Inflammatory macrophage treated with lipopolysaccharide for 4 hours (primary cell): ENCODE measurements at regions not wholly inside any gene's neighbourhood (a gene's known extent, or its start where the extent isn't known, plus 50 kb on each side); places are given as distances from the start of the nearest gene placed in this dataset.
"Not testable (repeated sequence)": the region's sequence is repeated elsewhere in the genome, so short reads cannot be mapped to it uniquely, and the experiment has no call there.

Source experiments
- DNase-seq: peaks from one replicate; pipeline ENCODE4 v3.0.0-alpha.2; 2020

GRCh38 chr1:118563981-118564951 is 379.2 kb upstream of the SPAG17 start:
- peak; percentile 15 for DNase-seq

DNA sequence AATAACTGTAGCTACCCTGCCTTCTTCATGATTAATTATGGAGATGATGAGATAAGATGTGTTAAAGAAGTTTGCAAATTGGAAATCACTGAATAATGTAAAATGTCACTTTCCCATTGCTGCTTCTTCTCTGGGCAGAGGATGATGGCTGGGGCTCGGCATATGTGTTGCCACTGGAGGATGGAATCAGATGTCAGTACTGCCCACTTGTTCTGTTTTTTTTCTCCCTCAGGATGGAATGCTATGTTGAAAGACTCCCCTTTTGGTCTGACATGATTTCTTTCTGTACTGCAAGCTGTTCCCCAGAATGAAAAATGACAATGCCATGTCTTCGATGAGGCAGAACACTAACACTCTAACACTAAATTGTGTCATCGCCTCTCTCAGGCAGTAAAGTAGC is 373.9 kb upstream of the SPAG17 start:
- no peak for DNase-seq

GRCh38 chr1:118556936-118557335 is 371.9 kb upstream of the SPAG17 start:
- DNase-seq: no peak

DNA sequence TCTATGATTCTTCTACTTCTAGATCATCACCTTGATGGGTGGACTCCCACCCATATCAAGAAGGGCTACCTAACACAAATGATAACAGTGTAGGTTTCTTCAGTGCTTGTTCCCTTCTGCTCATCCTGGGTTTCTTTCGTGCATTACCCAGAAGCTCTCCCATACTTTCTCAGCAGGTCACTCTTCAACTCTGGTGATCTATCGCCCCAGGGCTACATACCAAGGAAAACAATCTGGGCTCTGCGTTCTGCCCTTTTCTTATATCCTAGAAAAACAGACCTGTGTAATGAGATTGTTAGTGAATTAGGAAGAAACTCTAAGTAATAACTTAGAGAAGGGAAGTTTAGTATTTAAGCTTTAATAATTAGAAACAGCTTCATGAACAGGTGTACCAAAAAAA is 370.6 kb upstream of the SPAG17 start:
- DNase-seq: no peak

DNA sequence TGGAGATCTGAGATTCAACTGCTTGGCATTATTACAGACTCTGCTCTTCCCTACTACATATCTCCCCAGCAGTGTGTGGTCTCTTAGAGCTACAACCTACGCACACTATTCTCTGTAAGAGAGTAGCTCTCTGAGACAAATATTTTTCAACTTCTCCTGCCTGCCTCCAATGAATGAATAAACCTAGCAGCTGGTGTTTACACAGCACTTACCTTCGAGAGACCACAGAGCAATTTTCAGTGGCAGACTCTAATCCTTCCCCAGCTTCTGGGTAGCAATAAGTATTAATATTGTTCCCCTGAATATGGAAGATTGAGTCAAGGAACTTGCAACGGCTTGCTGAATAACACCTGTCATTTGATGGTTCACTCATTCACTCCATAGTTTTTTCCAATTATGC is 350.9 kb upstream of the SPAG17 start:
- no peak for DNase-seq

DNA sequence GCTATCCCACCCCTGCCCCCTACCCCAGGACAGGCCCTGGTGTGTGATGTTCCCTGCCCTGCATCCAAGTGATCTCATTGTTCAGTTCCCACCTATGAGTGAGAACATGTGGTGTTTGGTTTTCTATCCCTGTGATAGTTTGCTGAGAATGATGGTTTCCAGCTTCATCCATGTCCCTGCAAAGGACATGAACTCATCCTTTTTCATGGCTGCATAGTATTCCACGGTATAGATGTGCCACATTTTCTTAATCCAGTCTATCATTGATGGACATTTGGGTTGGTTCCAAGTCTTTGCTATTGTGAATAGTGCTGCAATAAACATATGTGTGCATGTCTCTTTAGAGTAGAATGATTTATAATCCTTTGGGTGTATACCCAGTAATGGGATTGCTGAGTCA is 326.9 kb upstream of the SPAG17 start:
- not testable (repeated sequence) for DNase-seq

DNA sequence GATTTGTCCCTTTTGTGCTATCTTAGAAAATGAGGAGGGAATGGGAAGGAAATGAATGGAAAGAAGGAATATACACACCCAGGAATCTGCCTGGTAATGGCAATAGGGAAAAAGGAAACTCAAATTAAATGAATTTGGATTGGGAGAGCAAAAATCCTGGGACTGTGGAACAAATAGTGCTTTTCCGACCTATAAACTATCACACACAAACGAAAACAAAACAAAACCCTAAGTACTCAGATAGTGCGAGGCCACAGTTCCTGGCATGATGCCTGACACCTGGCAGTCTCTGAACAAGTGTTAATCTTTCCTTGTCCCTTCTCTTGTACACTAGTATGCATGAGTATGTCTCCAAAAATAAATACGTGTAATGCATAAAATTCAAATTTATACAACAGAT is 319.8 kb upstream of the SPAG17 start:
- no peak for DNase-seq

- no peak for DNase-seq
These were observed 319.2 kb upstream of the SPAG17 start for GRCh38 chr1:118504221-118504644.

- DNase-seq: no peak
These were observed 318.7 kb upstream of the SPAG17 start for GRCh38 chr1:118503752-118504151.

GRCh38 chr1:118494998-118495397 is 310.0 kb upstream of the SPAG17 start:
- DNase-seq: no peak

- DNase-seq: no peak
These were observed 303.8 kb upstream of the SPAG17 start for GRCh38 chr1:118488787-118489186.

DNA sequence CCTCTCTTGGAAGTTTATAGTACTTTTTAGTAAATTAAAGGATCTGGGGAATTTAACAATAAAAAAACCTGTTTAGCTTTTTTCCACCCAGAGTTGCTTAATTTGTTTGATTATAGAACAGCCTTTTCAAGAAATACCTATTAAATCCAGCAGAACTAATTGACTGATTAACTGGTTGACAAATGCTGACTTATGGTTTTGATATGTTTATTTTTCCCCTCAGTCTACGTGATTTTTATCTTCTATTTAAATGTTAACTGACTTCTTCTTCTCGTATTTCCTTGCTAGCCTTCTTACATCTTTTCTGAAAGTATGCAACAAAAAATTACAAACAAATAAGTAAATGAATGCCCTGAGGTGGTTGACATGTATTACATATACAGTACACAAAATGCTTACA is 302.9 kb upstream of the SPAG17 start:
- no peak for DNase-seq

DNA sequence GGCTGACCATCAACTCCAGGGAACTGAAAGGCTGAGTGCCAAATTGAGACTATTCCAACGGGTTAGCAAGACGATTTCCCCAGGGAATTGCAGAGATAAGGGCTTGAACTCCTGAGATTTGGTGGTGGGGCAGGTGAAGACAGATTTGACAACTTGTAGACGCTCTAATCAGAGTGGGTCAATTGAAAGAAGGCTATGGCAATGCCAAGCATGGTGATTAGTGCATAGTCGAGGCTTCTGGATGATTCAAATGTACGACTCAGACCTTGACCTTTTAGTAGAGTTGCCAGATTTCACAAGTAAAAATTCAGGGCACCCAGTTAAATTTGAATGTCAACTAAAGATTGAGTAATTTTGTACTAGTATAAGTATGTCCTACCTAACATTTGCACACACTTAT is 302.1 kb upstream of the SPAG17 start:
- no peak for DNase-seq

DNA sequence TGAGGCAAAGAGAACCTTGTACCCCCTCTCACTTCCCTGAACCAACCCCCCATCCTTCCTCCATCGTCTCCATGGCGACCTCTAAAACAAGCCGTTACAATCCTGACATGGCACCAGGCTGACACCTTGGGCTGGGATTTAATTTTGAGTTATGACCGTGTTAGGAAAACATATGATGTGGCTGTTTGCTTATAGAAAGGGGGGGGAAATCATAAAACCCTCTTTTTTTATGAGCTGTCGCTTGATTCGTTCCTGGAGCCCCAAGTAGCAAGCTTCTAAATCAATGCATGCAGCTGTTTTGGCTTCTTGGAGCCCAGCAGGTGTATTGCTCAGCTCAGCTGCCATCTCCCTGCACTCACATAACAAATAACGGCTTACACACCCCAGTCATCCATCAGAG is 301.2 kb upstream of the SPAG17 start:
- no peak for DNase-seq

GRCh38 chr1:118485757-118486156 is 300.7 kb upstream of the SPAG17 start:
- no peak for DNase-seq

DNA sequence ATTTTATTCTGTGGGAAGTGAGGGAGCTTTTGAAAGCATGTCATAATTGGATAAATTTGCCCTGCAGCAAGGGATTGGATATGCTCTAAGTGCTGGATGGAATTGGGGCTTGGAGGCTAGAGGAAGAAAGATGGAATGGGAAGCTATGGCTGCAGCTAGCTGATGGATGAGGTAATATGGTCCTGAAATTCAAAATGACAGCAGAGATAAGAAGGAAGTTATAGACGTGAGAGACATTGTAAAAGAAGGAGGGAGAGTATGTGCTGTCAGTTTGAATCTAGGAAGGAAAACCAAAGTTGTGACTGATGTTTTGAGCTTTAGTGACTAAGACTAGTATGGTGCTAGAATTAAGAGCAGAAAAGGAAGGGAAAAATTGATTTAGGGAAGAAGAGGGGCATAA is 299.9 kb upstream of the SPAG17 start:
- DNase-seq: no peak

DNA sequence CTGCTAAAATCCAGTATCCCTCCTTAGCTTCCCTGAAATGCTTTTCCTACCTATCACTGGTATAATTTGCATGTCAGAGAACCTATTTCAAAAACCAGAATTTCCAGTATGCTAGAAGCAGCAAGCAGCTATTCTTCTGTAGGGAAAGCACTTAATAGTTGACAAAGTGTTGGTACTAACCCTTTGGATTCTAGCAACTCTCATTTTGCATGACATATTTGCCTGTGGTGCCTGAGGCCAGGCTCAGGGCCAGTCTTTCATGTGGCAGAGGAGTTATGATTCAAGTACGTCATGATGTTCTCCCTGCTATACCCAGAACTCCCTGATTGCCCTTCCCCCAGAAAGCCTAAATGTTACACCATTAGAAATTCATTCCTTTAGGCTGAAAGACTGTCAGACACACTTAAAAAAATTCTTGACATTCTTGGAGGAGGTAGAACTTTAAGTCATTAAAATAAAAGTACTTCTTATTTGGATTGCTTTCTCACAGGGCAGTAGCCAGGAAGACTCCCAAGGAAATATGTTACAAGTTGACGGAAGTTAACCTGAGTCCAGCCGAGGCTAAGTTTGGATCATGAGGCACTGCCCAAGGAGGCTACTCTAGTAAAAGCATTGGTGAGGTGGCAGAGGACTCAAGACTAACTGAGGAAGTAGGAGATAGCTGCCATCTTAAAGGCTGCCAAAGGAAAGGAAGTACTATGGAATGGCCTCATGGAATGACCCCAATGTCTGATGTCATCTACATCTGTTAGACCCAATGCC is 298.4 kb upstream of the SPAG17 start:
- no peak for DNase-seq

- DNase-seq: no peak
These were observed 296.1 kb upstream of the SPAG17 start for GRCh38 chr1:118481126-118481525.

DNA sequence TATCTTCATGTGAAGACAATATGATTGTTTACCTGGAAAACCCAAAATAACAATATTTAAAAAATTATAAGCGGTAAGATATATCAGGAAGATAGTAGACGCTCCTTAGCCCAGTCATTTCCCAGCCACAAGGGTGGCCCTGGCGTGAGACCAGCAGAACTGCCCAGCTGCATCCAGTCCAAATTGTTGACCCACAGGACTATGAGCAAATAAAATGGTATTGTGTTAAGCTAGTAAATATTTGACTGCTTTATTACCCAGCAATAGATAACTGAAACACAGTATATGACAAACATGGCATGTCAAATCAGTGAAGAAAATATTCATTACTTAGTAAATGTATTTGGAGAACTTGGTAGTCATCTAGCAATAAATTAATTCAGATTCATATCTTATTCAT is 294.3 kb upstream of the SPAG17 start:
- DNase-seq: no peak

DNA sequence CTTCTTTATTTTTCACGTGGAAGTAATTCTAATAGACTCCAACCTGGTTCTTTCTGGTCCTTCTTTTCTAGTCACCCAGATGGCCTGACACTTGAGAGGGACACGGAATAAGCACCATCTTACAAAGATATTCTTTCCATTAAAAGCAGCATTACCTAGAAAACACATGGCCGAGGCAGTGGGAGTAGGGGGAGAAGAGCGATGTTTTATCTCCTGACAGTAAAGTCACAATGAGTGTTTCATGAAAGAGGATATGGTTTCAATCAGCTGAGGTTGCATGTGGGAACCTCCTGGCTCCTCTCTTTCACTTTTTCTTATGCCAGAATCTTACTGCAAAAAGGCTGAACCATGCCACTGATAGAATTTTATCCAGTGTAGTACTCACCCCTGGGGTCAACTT is 288.8 kb upstream of the SPAG17 start:
- no peak for DNase-seq

GRCh38 chr1:118464460-118464859 is 279.4 kb upstream of the SPAG17 start:
- DNase-seq: not testable (repeated sequence)

- no peak for DNase-seq
These were observed 276.1 kb upstream of the SPAG17 start for GRCh38 chr1:118461154-118461553.

DNA sequence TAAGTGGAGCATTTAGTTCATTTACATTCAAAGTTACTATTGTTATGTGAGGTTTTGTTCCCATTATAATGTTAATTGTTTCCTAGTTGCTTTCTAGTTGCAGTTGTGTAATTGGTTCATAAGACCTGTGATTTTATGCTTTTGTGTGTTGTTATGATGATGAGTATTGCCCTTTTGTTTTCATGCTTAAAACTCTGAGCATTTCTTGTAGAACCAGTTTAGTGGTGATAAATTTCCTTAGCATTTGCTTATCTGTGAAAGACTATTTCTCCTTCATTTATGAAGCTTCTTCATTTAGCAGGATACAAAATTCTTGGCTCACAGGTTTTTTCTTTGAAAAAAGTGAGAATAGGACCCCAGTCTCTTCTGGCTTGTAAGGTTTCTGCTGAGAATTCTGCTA is 274.8 kb upstream of the SPAG17 start:
- no peak for DNase-seq

DNA sequence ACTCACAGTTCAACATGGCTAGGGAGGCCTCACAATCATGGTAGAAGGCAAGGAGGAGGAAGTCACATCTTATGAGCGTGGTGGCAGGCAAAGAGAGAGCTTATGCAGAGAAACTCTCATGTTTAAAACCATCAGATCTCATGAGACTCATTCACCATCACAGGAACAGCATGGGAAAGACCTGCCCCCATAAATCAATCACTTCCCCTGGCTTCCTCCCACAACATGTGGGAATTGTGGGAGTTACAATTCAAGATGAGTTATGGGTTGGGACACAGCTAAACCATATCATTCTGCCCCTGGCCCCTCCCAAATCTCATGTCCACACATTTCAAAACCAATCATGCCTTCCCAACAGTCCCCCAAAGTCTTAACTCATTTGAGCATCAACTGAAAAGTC is 268.8 kb upstream of the SPAG17 start:
- not testable (repeated sequence) for DNase-seq
